Panc1 (cell line): ENCODE measurements at regions not wholly inside any gene's neighbourhood (a gene's known extent, or its start where the extent isn't known, plus 50 kb on each side); places are given as distances from the start of the nearest gene placed in this dataset.

Experiments used
- ATAC-seq: fragments of 200-7000 bp; cut with Tn5 transposase; 2 replicates; pipeline ENCODE4 v1.9.1; 2020; ENCODE audit warnings: mild to moderate bottlenecking, moderate library complexity
- BruUV-seq: library from RNA; stranded (reverse); fragments of 400-500 nt; replicated peaks from 2 replicates; lab custom pipeline; 2021; lab: Mats Ljungman, UMichigan
- CTCF ChIA-PET: fragments of 300-600 bp; sonication (Branson Sonifier 250); formaldehyde crosslinking; loops from one replicate; lab custom pipeline; 2022; ENCODE audit warnings: antibody characterized with exemption; lab: Charles Lee
- POLR2A ChIA-PET: fragments of 300-600 bp; sonication (Branson Sonifier 250); formaldehyde crosslinking; loops from one replicate; lab custom pipeline; 2022; ENCODE audit warnings: antibody characterized with exemption; lab: Charles Lee
- DNase-seq: peaks from one replicate; pipeline ENCODE4 v3.0.0-alpha.2; 2010; ENCODE audit warnings: low read depth, low spot score
- H3K27ac ChIP-seq: 2 replicates; pipeline ENCODE4 v1.5.1; 2011; ENCODE audit warnings: mild to moderate bottlenecking, low read length, inconsistent platforms
- H3K27me3 ChIP-seq: fragments of 200-500 bp; sonication (Bioruptor generic); 2 replicates; pipeline ENCODE4 v1.6.0; 2014; ENCODE audit warnings: low read length, inconsistent platforms; ENCODE audit not compliant: control insufficient read depth, insufficient read depth
- H3K36me3 ChIP-seq: fragments of 200-500 bp; sonication (Bioruptor generic); 2 replicates; pipeline ENCODE4 v1.5.1; 2014; ENCODE audit warnings: inconsistent platforms, mild to moderate bottlenecking, low read length, moderate library complexity; ENCODE audit not compliant: control insufficient read depth, insufficient read depth
- H3K4me1 ChIP-seq: 2 replicates; pipeline ENCODE4 v1.5.1; 2011; ENCODE audit warnings: inconsistent platforms, mild to moderate bottlenecking, low read length, moderate library complexity; ENCODE audit not compliant: control insufficient read depth, insufficient read depth
- H3K4me3 ChIP-seq, 2 experiments: 2 replicates each; pipeline ENCODE4 v1.5.1; 2011 to 2012; ENCODE audit warnings: low read depth in 2 of 2, low read length in 2 of 2, mild to moderate bottlenecking in 2 of 2, inconsistent platforms in 1 of 2, moderate library complexity in 1 of 2
- H3K9me3 ChIP-seq: fragments of 200-500 bp; sonication (Bioruptor generic); 2 replicates; pipeline ENCODE4 v1.5.1; 2014; ENCODE audit warnings: low read depth, mild to moderate bottlenecking, inconsistent platforms, low read length, moderate library complexity; ENCODE audit not compliant: control insufficient read depth, insufficient read depth
- CTCF ChIP-seq: fragments of 450-650 bp; IDR thresholded peaks from 2 replicates; pipeline ENCODE4 v1.5.1; 2017; ENCODE audit warnings: mild to moderate bottlenecking
- POLR2AphosphoS5 ChIP-seq: IDR thresholded peaks from 2 replicates; pipeline ENCODE4 v1.6.1; 2012; ENCODE audit warnings: mild to moderate bottlenecking, low read depth, low read length, moderate library complexity
- REST ChIP-seq, 2 experiments: IDR thresholded peaks; 2 replicates each; pipeline ENCODE4 v1.6.1; 2011 to 2012; ENCODE audit warnings: low read depth in 2 of 2, control low read depth in 1 of 2, low read length in 1 of 2, mild to moderate bottlenecking in 1 of 2, moderate library complexity in 1 of 2; ENCODE audit not compliant: insufficient read depth in 1 of 2
- SIN3A ChIP-seq: IDR thresholded peaks from 2 replicates; pipeline ENCODE4 v1.6.1; 2012; ENCODE audit warnings: low read depth, mild to moderate bottlenecking, low read length, moderate library complexity, borderline replicate concordance; ENCODE audit not compliant: insufficient read depth
- TCF7L2 ChIP-seq: IDR thresholded peaks from 2 replicates; pipeline ENCODE4 v1.6.1; 2011; ENCODE audit warnings: mild to moderate bottlenecking, low read depth, low read length, inconsistent platforms
- in situ Hi-C: cut with HindIII; loops from 2 replicates; pipeline ENCODE4 v1.10.0; 2016; ENCODE audit warnings: low sequenced_read_pairs, low pct_unique_long_range_greater_than_20kb
- intact Hi-C: fragments of 100-400 bp; cut with micrococcal nuclease; formaldehyde crosslinking; loops from one replicate; pipeline ENCODE4 v1.10.0; 2022; ENCODE audit not compliant: unreplicated experiment

GRCh38 chr1:193905288-193906085 lies 719.1 kb upstream of the B3GALT2 start:
- DNase-seq: no peak
- intact Hi-C loops: no loop called here
- no peak for TF ChIP-seq SIN3A
- TF ChIP-seq REST (IDR thresholded peaks at IDR 0.05; ENCODE audit: insufficient read depth in 1 of 2, low read depth in 2 of 2, low read length in 1 of 2): no peak
- TF ChIP-seq POLR2AphosphoS5: no peak
- no peak for TF ChIP-seq CTCF
- TF ChIP-seq TCF7L2: no peak
- H3K4me1 ChIP-seq: no peaks in the 10 kb centered on the region
- ChIA-PET CTCF (no interaction called here), POLR2A (no interaction called here)
- no peaks in the 10 kb centered on the region for H3K27me3 ChIP-seq
- H3K9me3 ChIP-seq: no peaks in the 10 kb centered on the region
- H3K4me3 ChIP-seq: no peak overlapping the region
- in situ Hi-C loops: no loop called here
- H3K27ac ChIP-seq: no peak overlapping the region
- ATAC-seq: no peak
- BruUV-seq: no TSS peak
- no peaks in the 10 kb centered on the region for H3K36me3 ChIP-seq

- no peak overlapping the region for H3K27ac ChIP-seq
- BruUV-seq: no TSS peak
- POLR2A ChIA-PET: no interaction called here
- no peaks in the 10 kb centered on the region for H3K4me1 ChIP-seq
- ATAC-seq (no peak), DNase-seq (no peak)
- no peaks in the 10 kb centered on the region for H3K36me3 ChIP-seq
- intact Hi-C loops: no loop called here
- no peak overlapping the region for H3K4me3 ChIP-seq
- in situ Hi-C loops: no loop called here
- H3K9me3 ChIP-seq: no peaks in the 10 kb centered on the region
- H3K27me3 ChIP-seq: no peaks in the 10 kb centered on the region
- TF ChIP-seq SIN3A (no peak), REST (IDR thresholded peaks at IDR 0.05; ENCODE audit: insufficient read depth in 1 of 2, low read depth in 2 of 2, low read length in 1 of 2) (no peak), POLR2AphosphoS5 (no peak), TCF7L2 (no peak), CTCF (no peak)
- CTCF ChIA-PET: no interaction called here
Observed at GRCh38 chr1:193891788-193892187, 705.4 kb upstream of the B3GALT2 start.
